Parathyroid adenoma (tissue), 2 donors: ENCODE measurements at regions not wholly inside any gene's neighbourhood (a gene's known extent, or its start where the extent isn't known, plus 50 kb on each side); places are given as distances from the start of the nearest gene placed in this dataset.

Experiments used
- H2AFZ ChIP-seq: fragments of 300-600 bp; sonication (generic); one replicate; pipeline ENCODE4 v1.7.0; 2017; ENCODE audit warnings: antibody characterized with exemption, mild to moderate bottlenecking
- H3K27ac ChIP-seq: fragments of 300-600 bp; sonication (generic); one replicate; pipeline ENCODE4 v1.7.0; 2017
- H3K27me3 ChIP-seq: fragments of 300-600 bp; sonication (generic); one replicate; pipeline ENCODE4 v1.7.0; 2017; ENCODE audit warnings: low read length; ENCODE audit not compliant: control insufficient read depth, insufficient read depth
- H3K36me3 ChIP-seq: fragments of 300-600 bp; sonication (generic); one replicate; pipeline ENCODE4 v1.7.0; 2017; ENCODE audit warnings: low read length; ENCODE audit not compliant: control insufficient read depth, insufficient read depth
- H3K4me1 ChIP-seq: fragments of 300-600 bp; sonication (generic); one replicate; pipeline ENCODE4 v1.7.0; 2017; ENCODE audit warnings: control low read depth
- H3K4me2 ChIP-seq: fragments of 300-600 bp; sonication (generic); one replicate; pipeline ENCODE4 v1.7.0; 2017; ENCODE audit warnings: low read length
- H3K4me3 ChIP-seq: fragments of 300-600 bp; sonication (generic); one replicate; pipeline ENCODE4 v1.7.0; 2017; ENCODE audit warnings: low read depth, low read length
- H3K79me2 ChIP-seq: fragments of 300-600 bp; sonication (generic); one replicate; pipeline ENCODE4 v1.7.0; 2017; ENCODE audit warnings: control low read depth
- H3K9ac ChIP-seq: fragments of 300-600 bp; sonication (generic); one replicate; pipeline ENCODE4 v1.7.0; 2017; ENCODE audit warnings: mild to moderate bottlenecking
- H3K9me3 ChIP-seq: fragments of 300-600 bp; sonication (generic); one replicate; pipeline ENCODE4 v1.7.0; 2017; ENCODE audit warnings: low read length; ENCODE audit not compliant: control insufficient read depth
- CTCF ChIP-seq: fragments of 300-600 bp; sonication (generic); IDR thresholded peaks from one replicate; pipeline ENCODE4 v1.7.0; 2017; ENCODE audit warnings: antibody characterized with exemption, mild to moderate bottlenecking
- donor health status: primary hyperparathyroidism.

GRCh38 chr18:14974088-14974487, 226.1 kb downstream of the ANKRD30B start:
- Histone ChIP-seq H3K4me1 (no peaks in the 10 kb centered on the region), H3K9me3 (no peaks in the 10 kb centered on the region), H2AFZ (no peak overlapping the region), H3K27me3 (no peaks in the 10 kb centered on the region), H3K79me2 (no peaks in the 10 kb centered on the region), H3K9ac (no peak overlapping the region), H3K36me3 (no peaks in the 10 kb centered on the region), H3K27ac (no peak overlapping the region), H3K4me3 (no peak overlapping the region), H3K4me2 (no peak overlapping the region)
- no peak for TF ChIP-seq CTCF

- no peaks in the 10 kb centered on the region for H3K27me3 ChIP-seq
- no peaks in the 10 kb centered on the region for H3K36me3 ChIP-seq
- no peaks in the 10 kb centered on the region for H3K4me1 ChIP-seq
- H3K9me3 ChIP-seq: no peaks in the 10 kb centered on the region
- no peak overlapping the region for H3K27ac ChIP-seq
- H3K9ac ChIP-seq: no peak overlapping the region
- no peak overlapping the region for H3K4me2 ChIP-seq
- H3K4me3 ChIP-seq: no peak overlapping the region
- TF ChIP-seq CTCF: no peak
- no peak overlapping the region for H2AFZ ChIP-seq
- no peaks in the 10 kb centered on the region for H3K79me2 ChIP-seq
Observed at GRCh38 chr18:14974576-14974975, 226.6 kb downstream of the ANKRD30B start.

GRCh38 chr18:14975431-14975830, 227.5 kb downstream of the ANKRD30B start:
- no peaks in the 10 kb centered on the region for H3K36me3 ChIP-seq
- H3K9me3 ChIP-seq: no peaks in the 10 kb centered on the region
- H3K4me2 ChIP-seq: no peak overlapping the region
- TF ChIP-seq CTCF: no peak
- no peaks in the 10 kb centered on the region for H3K4me1 ChIP-seq
- H2AFZ ChIP-seq: no peak overlapping the region
- no peak overlapping the region for H3K27ac ChIP-seq
- H3K79me2 ChIP-seq: no peaks in the 10 kb centered on the region
- no peaks in the 10 kb centered on the region for H3K27me3 ChIP-seq
- H3K9ac ChIP-seq: no peak overlapping the region
- no peak overlapping the region for H3K4me3 ChIP-seq

GRCh38 chr18:14976736-14977430, 228.9 kb downstream of the ANKRD30B start:
- Histone ChIP-seq H3K79me2 (no peaks in the 10 kb centered on the region), H3K4me2 (no peak overlapping the region), H3K4me1 (no peaks in the 10 kb centered on the region), H2AFZ (no peak overlapping the region), H3K27me3 (no peaks in the 10 kb centered on the region), H3K4me3 (no peak overlapping the region), H3K9me3 (no peaks in the 10 kb centered on the region), H3K9ac (no peak overlapping the region), H3K27ac (no peak overlapping the region), H3K36me3 (no peaks in the 10 kb centered on the region)
- TF ChIP-seq CTCF: no peak

GRCh38 chr18:14978191-14978590, 230.2 kb downstream of the ANKRD30B start:
- Histone ChIP-seq H3K4me2 (no peak overlapping the region), H3K9ac (no peak overlapping the region), H3K27me3 (no peaks in the 10 kb centered on the region), H3K79me2 (no peaks in the 10 kb centered on the region), H3K36me3 (no peaks in the 10 kb centered on the region), H3K4me1 (no peaks in the 10 kb centered on the region), H3K4me3 (no peak overlapping the region), H3K9me3 (no peaks in the 10 kb centered on the region), H3K27ac (no peak overlapping the region), H2AFZ (no peak overlapping the region)
- no peak for TF ChIP-seq CTCF
